ENCODE measurements at regions not wholly inside any gene's neighbourhood (a gene's known extent, or its start where the extent isn't known, plus 50 kb on each side); places are given as distances from the start of the nearest gene placed in this dataset.

GRCh38 chr1:162997499-162998285, 71.5 kb upstream of the RGS4 start:
- Histone ChIP-seq H3K27ac (ENCODE audit: control insufficient read depth, insufficient read depth, low read length) (no peak overlapping the region), H3K27me3 (ENCODE audit: control insufficient read depth, extremely low read depth, insufficient read depth, low read length) (no peaks in the 10 kb centered on the region), H3K79me2 (ENCODE audit: control insufficient read depth, insufficient read depth, low read length) (no peaks in the 10 kb centered on the region), H3K9me3 (ENCODE audit: control insufficient read depth, low read depth, low read length) (no peaks in the 10 kb centered on the region), H3K4me2 (ENCODE audit: control insufficient read depth, extremely low read depth, insufficient read depth, low read depth, low read length) (no peak overlapping the region), H3K4me1 (ENCODE audit: control insufficient read depth, extremely low read depth, insufficient read depth, low read length) (no peaks in the 10 kb centered on the region), H3K4me3 (ENCODE audit: control insufficient read depth in 2 of 3, extremely low read depth in 1 of 3, insufficient read depth in 2 of 3, low read depth in 1 of 3, low read length in 3 of 3) (no peak overlapping the region), H4K20me1 (ENCODE audit: control insufficient read depth, extremely low read depth, insufficient read depth, low read length) (no peaks in the 10 kb centered on the region), H3K36me3 (ENCODE audit: control insufficient read depth in 2 of 2, extremely low read depth in 1 of 2, insufficient read depth in 2 of 2, low read length in 2 of 2) (no peaks in the 10 kb centered on the region), H3K9ac (ENCODE audit: control insufficient read depth, extremely low read depth, insufficient read depth, low read length) (no peak overlapping the region), H3K9me1 (ENCODE audit: control insufficient read depth, extremely low read depth, insufficient read depth, low read length) (no peaks in the 10 kb centered on the region), H2AFZ (ENCODE audit: control insufficient read depth, low read length) (peak overlapping the region; percentile 1)
- peak; percentile 46 for FAIRE-seq
- DNase-seq (ENCODE audit: low read depth, low spot score): no peak
- dilution Hi-C loops (cut with MboI; ENCODE audit: extremely low pct_ligation_motif_present, low sequenced_read_pairs): no loop called here
- TF ChIP-seq, protein P1, sequence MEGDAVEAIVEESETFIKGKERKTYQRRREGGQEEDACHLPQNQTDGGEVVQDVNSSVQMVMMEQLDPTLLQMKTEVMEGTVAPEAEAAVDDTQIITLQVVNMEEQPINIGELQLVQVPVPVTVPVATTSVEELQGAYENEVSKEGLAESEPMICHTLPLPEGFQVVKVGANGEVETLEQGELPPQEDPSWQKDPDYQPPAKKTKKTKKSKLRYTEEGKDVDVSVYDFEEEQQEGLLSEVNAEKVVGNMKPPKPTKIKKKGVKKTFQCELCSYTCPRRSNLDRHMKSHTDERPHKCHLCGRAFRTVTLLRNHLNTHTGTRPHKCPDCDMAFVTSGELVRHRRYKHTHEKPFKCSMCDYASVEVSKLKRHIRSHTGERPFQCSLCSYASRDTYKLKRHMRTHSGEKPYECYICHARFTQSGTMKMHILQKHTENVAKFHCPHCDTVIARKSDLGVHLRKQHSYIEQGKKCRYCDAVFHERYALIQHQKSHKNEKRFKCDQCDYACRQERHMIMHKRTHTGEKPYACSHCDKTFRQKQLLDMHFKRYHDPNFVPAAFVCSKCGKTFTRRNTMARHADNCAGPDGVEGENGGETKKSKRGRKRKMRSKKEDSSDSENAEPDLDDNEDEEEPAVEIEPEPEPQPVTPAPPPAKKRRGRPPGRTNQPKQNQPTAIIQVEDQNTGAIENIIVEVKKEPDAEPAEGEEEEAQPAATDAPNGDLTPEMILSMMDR (optimal IDR thresholded peaks at IDR 0.05 in 1 of 3, IDR thresholded peaks at IDR 0.05 in 1 of 3, conservative IDR thresholded peaks at IDR 0.05 in 1 of 3; ENCODE audit: extremely low read depth in 1 of 3, insufficient read depth in 2 of 3, low read length in 3 of 3): no peak
- no peak for TF ChIP-seq EZH2 (IDR thresholded peaks at IDR 0.05; ENCODE audit: low read length)

DNA sequence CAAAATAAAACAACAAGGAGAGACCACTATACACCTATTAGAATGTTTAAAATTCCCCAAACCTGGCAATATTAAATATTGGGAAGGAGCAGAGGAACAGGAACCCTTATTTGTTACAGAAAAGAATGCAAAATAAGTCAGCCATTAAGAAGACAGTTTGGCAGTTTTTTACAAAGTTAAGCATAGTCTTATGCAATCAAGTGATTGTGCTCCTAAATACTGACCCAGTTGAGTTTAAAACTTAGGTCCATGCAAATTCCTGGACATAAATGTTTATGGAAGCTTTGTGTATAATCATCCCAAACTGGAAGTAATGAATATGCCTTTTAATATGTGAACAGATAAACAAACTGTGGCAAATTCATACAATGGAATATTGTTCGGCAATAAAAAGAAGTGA, 72.9 kb upstream of the RGS4 start:
- no peak for TF ChIP-seq EZH2 (IDR thresholded peaks at IDR 0.05; ENCODE audit: low read length)
- TF ChIP-seq, protein P1 (optimal IDR thresholded peaks at IDR 0.05 in 1 of 3, IDR thresholded peaks at IDR 0.05 in 1 of 3, conservative IDR thresholded peaks at IDR 0.05 in 1 of 3; ENCODE audit: extremely low read depth in 1 of 3, insufficient read depth in 2 of 3, low read length in 3 of 3): no peak
- H3K4me3 ChIP-seq (ENCODE audit: control insufficient read depth in 2 of 3, extremely low read depth in 1 of 3, insufficient read depth in 2 of 3, low read depth in 1 of 3, low read length in 3 of 3): no peak overlapping the region
- dilution Hi-C loops (cut with MboI; ENCODE audit: extremely low pct_ligation_motif_present, low sequenced_read_pairs): no loop called here
- no peaks in the 10 kb centered on the region for H3K9me1 ChIP-seq (ENCODE audit: control insufficient read depth, extremely low read depth, insufficient read depth, low read length)
- H3K9ac ChIP-seq (ENCODE audit: control insufficient read depth, extremely low read depth, insufficient read depth, low read length): no peak overlapping the region
- no peak overlapping the region for H3K27ac ChIP-seq (ENCODE audit: control insufficient read depth, insufficient read depth, low read length)
- H3K9me3 ChIP-seq (ENCODE audit: control insufficient read depth, low read depth, low read length): no peaks in the 10 kb centered on the region
- DNase-seq (ENCODE audit: low read depth, low spot score) (no peak), FAIRE-seq (no peak)
- no peak overlapping the region for H3K4me2 ChIP-seq (ENCODE audit: control insufficient read depth, extremely low read depth, insufficient read depth, low read depth, low read length)
- H3K79me2 ChIP-seq (ENCODE audit: control insufficient read depth, insufficient read depth, low read length): no peaks in the 10 kb centered on the region
- no peaks in the 10 kb centered on the region for H3K36me3 ChIP-seq (ENCODE audit: control insufficient read depth in 2 of 2, extremely low read depth in 1 of 2, insufficient read depth in 2 of 2, low read length in 2 of 2)
- H4K20me1 ChIP-seq (ENCODE audit: control insufficient read depth, extremely low read depth, insufficient read depth, low read length): no peaks in the 10 kb centered on the region
- H3K27me3 ChIP-seq (ENCODE audit: control insufficient read depth, extremely low read depth, insufficient read depth, low read length): no peaks in the 10 kb centered on the region
- H2AFZ ChIP-seq (ENCODE audit: control insufficient read depth, low read length): no peak overlapping the region
- peaks cover 2% of the 10 kb centered on the region for H3K4me1 ChIP-seq (ENCODE audit: control insufficient read depth, extremely low read depth, insufficient read depth, low read length)
